ENCODE measurements at regions not wholly inside any gene's neighbourhood (a gene's known extent, or its start where the extent isn't known, plus 50 kb on each side); places are given as distances from the start of the nearest gene placed in this dataset.

DNA sequence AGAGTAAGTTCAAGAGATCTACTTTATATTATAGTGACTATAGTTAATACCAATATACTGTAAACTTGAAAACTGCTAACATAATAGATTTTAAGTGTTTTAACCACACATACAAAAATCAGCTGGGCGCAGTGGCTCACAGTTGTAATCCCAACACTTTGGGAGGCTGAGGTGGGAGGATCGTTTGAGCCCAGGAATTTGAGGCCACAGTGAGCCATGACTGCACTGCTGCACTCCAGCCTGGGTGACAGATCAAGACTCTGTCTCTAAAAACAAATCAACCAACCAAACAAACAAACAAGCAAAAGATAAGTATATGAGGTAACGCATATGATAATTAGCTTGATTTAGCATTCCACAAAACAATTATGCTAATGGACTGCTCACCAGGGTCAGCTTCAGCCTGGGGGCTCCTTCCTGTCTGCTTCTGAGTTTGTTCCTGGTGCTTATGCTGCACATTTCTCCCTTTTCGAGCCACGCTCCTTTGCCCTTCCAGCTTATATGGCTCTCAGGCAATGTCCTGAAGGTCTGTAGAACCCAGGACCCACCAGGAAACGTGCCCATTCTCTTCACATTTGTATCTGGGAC is 357.6 kb downstream of the EN1 start:
- Mint-ChIP-seq H3K9me3 (peaks cover 8 to 9% of the 10 kb centered on the region in 2 donors), H3K4me3 (no peak overlapping the region), H3K27ac (no peak overlapping the region), H3K27me3 (peaks cover 11 to 13% of the 10 kb centered on the region in 2 donors), H3K4me1 (no peaks in the 10 kb centered on the region), H3K36me3 (no peaks in the 10 kb centered on the region)
- no peak for ATAC-seq (replicated peaks)
- no peak for DNase-seq

DNA sequence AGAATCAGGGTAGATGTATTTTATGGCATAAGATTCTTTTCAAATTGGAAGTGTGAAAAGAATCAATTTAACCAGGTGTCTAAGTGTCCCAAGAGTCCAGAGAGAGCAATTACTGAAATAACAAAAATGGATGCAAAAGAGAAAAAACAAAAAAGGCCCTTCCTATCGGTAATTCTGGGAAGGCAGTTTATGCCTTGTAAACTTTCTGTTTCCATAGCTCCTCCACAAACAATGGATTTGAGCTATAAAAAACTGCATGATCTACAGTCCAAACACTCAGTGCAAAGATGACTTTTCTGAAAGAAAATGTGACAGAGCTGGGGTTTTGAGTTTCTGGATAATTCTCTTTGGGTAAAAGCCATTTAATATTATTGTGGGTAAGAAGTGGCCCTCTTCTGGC is 366.1 kb downstream of the EN1 start:
- Mint-ChIP-seq H3K27me3 (peaks cover 3 to 12% of the 10 kb centered on the region in 2 donors), H3K27ac (no peak overlapping the region), H3K4me3 (no peak overlapping the region), H3K4me1 (no peaks in the 10 kb centered on the region), H3K9me3 (peaks cover 0 to under 1% of the 10 kb centered on the region in 2 donors), H3K36me3 (no peaks in the 10 kb centered on the region)
- no peak for ATAC-seq (replicated peaks)
- DNase-seq: no peak

DNA sequence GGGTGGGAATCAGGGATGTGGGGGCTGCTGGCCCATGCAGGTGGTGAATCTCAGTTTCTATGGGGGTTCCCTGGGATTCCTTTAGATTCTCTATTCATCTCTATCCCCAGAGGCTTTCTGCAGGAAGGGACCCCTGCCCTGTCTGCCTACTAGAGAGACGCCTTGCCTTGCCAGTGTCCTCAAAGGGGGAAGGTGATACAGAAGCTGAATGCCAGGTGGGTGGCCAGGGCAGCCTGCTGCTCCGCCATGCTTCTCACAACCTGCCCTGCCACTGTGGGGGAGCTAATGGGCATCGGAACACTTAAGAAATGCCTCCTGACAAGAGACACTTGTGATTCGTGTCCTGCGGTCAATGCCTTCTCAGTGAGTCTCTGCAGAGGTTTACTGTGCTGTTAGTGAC is 368.4 kb downstream of the EN1 start:
- H3K27ac Mint-ChIP-seq: no peak overlapping the region
- no peaks in the 10 kb centered on the region for H3K4me1 Mint-ChIP-seq
- no peak overlapping the region for H3K4me3 Mint-ChIP-seq
- no peaks in the 10 kb centered on the region for H3K36me3 Mint-ChIP-seq
- DNase-seq: no peak
- ATAC-seq (replicated peaks): no peak
- no peaks in the 10 kb centered on the region for H3K9me3 Mint-ChIP-seq
- H3K27me3 Mint-ChIP-seq: peaks cover 3 to 25% of the 10 kb centered on the region in 2 donors

DNA sequence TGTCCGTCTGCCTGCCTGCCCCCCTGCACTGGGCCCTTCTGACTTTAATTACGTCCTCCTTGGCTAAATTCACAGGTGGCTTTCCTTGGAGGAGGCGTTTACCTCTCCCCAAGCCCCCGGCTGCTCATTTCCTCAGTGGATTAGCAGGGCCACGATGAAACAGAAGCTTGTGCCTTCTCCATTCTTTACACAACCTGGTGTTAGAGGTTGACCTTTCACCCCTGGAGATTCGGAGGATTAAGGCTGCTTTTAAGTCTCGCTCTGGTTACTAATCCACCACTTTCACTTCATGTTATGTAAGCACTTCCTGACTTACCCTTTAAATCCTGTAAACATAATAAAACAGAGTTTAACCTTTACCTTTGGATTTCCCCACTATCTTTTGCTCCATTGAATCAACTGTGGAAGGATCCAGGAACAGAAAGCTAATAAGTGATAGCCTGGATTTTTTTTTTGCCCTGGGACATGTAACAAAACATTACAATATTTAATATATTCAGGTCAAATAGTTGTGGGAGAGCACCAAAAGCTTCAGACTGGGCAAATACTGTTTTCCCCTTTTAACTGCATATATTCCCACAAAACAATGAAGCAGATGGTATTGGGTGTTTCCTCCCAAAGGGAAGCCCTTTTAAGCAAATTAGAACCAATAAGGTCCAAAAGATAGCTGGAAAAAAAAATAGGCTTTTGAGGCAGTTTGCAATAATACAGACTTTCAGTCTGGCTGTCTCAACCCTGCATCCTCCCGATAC is 370.2 kb downstream of the EN1 start:
- Mint-ChIP-seq H3K4me1 (no peaks in the 10 kb centered on the region), H3K27me3 (peaks cover 3 to 25% of the 10 kb centered on the region in 2 donors), H3K27ac (no peak overlapping the region), H3K4me3 (no peak overlapping the region), H3K36me3 (no peaks in the 10 kb centered on the region), H3K9me3 (no peaks in the 10 kb centered on the region)
- no peak for DNase-seq
- no peak for ATAC-seq (replicated peaks)

DNA sequence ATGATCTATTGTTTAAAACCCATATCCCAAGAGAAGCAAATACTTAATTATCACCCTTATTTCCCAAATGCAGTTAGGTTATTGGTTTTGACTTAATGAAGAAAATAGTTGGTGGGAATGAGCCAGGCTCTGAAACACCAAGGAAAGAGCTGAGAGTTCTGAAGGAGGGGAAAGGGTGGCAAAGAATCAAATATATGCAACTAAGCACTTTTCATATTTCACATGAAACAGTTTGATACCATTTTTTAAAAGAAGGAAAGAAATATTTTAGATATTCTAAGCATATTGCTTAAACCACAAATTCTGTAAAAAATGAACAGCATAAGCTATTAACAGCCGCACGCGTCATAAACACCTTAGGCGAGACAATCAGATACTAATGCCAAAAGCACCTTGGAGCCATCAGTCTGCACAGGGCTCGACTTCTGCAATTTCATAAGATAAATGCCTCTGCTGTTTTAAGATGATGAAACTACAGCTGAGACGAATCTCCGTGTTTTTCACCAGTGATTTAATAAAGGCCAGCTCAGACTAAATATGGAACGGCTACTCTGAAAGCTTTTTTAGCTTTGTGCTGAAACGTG is 371.7 kb downstream of the EN1 start:
- H3K4me1 Mint-ChIP-seq: no peaks in the 10 kb centered on the region
- no peaks in the 10 kb centered on the region for H3K36me3 Mint-ChIP-seq
- no peak for ATAC-seq (replicated peaks)
- DNase-seq: no peak
- peaks cover 3 to 25% of the 10 kb centered on the region in 2 donors for H3K27me3 Mint-ChIP-seq
- H3K4me3 Mint-ChIP-seq: no peak overlapping the region
- no peak overlapping the region for H3K27ac Mint-ChIP-seq
- no peaks in the 10 kb centered on the region for H3K9me3 Mint-ChIP-seq

DNA sequence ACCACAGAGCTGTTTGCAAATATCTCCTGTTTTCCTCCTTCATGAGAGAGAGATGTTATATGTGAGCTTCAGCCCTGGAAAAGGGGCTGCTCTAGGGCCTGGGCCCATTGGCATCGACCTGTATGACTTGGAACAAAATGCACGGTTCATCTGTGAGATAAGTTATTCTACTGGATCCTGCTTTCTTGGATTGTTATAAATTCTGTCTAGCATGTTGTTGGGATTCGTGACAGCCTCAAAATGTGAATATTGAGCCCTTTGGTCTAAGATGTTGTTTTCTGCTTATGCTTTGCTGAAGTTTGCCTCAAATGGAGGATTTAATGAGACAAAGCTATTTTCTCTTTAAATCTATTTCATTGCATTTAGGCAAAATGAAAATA is 372.9 kb downstream of the EN1 start:
- H3K27me3 Mint-ChIP-seq: peaks cover 3 to 25% of the 10 kb centered on the region in 2 donors
- H3K9me3 Mint-ChIP-seq: no peaks in the 10 kb centered on the region
- no peaks in the 10 kb centered on the region for H3K4me1 Mint-ChIP-seq
- H3K27ac Mint-ChIP-seq: no peak overlapping the region
- H3K4me3 Mint-ChIP-seq: no peak overlapping the region
- no peaks in the 10 kb centered on the region for H3K36me3 Mint-ChIP-seq
- DNase-seq (no peak), ATAC-seq (replicated peaks) (no peak)

DNA sequence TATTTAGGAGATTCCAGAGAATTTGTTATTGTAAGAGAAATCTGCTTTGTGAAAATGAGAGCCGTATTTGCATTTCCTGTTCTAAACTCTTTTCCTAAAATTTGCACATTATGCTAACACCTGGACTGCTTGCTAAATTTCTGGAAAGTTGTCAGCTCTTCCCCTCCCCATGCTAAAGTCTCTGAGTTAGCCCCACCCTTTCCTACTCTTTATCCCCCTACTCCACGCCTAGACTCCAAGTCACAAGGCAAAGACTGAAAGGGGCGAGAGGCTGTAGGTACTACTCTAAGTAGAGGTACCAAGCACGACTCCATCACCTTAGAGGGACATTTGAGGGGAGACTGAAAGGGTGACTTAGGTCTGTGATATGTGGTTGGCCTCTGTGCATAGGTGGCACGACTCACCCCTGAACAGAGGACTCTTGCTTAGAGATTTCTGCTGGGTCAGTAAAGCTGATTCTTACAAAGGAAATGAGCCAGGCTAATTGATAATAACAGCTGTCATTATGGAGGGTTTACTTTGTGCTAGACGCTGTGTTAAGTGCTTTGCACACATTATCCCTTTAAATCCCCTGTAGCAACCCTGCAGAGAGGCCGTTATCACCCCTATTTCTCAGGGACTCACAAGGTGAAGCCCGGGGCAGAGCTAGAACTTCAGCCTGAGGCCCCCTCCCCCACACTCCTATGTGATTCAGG is 373.5 kb downstream of the EN1 start:
- no peak for ATAC-seq (replicated peaks)
- Mint-ChIP-seq H3K36me3 (no peaks in the 10 kb centered on the region), H3K9me3 (no peaks in the 10 kb centered on the region)

DNA sequence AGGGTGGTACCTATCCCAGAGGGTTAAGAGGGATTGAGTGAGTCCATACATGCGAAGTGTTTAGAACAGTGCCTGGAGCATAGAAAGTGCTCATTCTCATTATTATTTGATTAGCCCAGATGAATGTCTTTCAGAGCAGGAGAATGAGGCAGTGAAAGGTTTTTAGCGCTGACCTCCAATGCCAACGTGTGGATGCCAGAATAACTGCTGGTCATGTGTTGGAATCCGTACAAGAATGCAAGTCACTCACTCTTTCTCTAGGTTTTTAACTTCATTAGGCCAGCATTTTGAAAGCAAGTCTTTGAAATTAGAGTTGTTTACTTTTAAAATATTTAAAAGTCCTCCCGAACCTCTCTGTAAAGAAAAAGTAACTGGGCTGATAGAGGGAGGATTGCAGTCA is 374.2 kb downstream of the EN1 start:
- Mint-ChIP-seq H3K27me3 (peaks cover 9 to 22% of the 10 kb centered on the region in 2 donors), H3K9me3 (no peaks in the 10 kb centered on the region), H3K4me1 (no peaks in the 10 kb centered on the region), H3K4me3 (no peak overlapping the region), H3K36me3 (no peaks in the 10 kb centered on the region), H3K27ac (no peak overlapping the region)
- ATAC-seq (replicated peaks): no peak
- no peak for DNase-seq

More for the DNA sequence above, 373.5 kb downstream of the EN1 start:
- H3K27ac Mint-ChIP-seq: no peak overlapping the region
- DNase-seq: no peak
- H3K4me1 Mint-ChIP-seq: no peaks in the 10 kb centered on the region
- peaks cover 4 to 23% of the 10 kb centered on the region in 2 donors for H3K27me3 Mint-ChIP-seq
- no peak overlapping the region for H3K4me3 Mint-ChIP-seq

DNA sequence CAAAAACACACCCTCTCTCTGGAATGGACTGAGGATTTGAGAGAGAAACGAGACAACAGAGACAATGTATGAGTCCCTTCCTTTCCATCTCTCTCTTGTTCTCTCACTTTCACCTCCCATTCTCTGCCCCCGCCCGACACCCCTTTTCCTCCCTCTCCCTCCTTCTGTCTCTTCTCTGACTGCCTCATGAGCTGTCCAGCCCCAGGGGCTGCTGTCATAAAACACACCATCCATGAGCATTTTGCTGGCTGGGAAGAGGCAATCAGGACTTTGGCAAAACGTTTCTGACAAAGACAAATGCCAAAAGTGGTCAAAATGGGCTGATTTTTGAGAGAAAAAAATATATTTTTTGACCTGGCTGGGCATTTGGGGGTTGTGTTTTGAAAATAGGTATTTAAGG is 377.2 kb downstream of the EN1 start:
- Mint-ChIP-seq H3K4me1 (no peaks in the 10 kb centered on the region), H3K36me3 (no peaks in the 10 kb centered on the region), H3K27ac (no peak overlapping the region), H3K27me3 (peaks cover 9 to 13% of the 10 kb centered on the region in 2 donors), H3K4me3 (no peak overlapping the region), H3K9me3 (no peaks in the 10 kb centered on the region)
- no peak for DNase-seq
- no peak for ATAC-seq (replicated peaks)

DNA sequence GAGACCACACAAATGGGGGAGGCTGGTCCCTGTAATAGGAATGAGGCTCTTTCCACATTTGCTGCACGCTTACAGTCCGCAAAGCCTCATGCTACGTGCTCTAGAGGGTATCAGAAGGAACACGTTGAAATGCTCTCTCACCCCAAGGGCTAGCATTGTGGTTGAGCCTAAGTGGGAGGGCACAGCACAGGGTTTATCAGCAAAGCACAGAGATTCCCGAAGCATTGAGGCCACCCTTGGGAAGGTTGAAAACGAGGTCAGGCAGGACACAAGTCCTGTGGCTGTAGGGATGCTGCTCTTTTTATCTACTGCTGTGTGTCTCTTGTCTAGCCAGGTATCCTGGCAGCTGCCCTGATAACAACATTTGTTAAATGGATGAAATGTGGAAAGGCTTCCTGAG is 378.3 kb downstream of the EN1 start:
- H3K4me3 Mint-ChIP-seq: no peak overlapping the region
- DNase-seq: no peak
- no peaks in the 10 kb centered on the region for H3K36me3 Mint-ChIP-seq
- no peaks in the 10 kb centered on the region for H3K4me1 Mint-ChIP-seq
- no peak overlapping the region for H3K27ac Mint-ChIP-seq
- no peak for ATAC-seq (replicated peaks)
- no peaks in the 10 kb centered on the region for H3K9me3 Mint-ChIP-seq
- H3K27me3 Mint-ChIP-seq: peaks cover 4 to 9% of the 10 kb centered on the region in 2 donors

DNA sequence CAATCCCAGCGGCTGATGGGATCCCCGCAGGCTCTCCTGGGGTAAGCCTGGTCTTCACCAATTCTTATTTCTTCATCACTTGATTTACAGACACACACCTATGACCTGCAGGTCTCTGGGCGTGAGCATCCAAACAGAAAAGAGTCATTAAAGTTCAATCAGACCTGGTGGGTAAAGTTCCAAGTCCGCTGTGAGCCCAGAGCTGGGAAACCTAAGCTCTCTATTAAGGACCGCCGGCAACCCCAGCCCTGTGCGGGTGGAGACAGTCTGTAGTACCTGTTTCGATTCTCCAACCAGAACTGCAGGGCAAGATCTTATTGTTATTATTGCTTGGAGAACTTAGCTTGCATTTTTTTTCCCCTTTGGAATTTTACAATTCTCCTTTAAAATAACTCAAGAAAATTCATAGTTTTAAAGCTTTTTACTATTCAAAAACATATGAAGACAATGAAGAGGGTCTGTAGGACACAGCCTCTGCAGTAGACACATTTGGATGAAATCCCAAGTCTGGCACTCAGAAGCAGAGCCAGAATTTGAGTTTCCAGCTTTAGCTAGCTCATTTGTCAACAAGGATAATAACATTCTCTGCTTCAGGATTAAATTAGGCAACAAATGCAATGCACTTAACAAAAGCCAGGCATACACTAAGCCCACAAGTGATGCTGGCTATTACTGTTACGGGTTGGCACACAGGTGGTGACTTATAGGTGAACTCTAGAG is 376.4 kb downstream of the INSIG2 start:
- Mint-ChIP-seq H3K4me1 (no peaks in the 10 kb centered on the region), H3K36me3 (no peaks in the 10 kb centered on the region), H3K9me3 (no peaks in the 10 kb centered on the region), H3K4me3 (no peak overlapping the region), H3K27ac (no peak overlapping the region), H3K27me3 (peaks cover 4 to 9% of the 10 kb centered on the region in 2 donors)
- DNase-seq (no peak), ATAC-seq (replicated peaks) (no peak)

DNA sequence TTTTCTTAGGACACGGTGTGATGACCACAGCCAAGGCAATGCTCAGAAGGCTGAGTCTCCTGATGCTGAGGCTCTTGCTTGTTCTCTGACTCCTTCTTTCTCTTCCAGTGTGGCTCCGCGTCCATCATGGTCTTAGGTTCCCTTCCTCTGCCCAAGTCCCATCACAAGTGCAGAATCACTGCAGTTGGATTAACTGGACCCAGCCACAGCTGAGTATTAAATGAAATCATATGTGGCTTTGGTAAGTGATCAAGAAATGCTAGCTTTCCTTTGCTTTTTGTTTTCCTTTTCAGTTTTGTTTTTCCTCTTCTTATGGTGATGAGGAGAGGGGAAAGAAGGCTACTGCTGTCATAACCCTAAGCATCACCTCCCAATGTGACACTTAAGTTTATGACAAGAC is 375.8 kb downstream of the INSIG2 start:
- H3K27me3 Mint-ChIP-seq: peaks cover under 1 to 6% of the 10 kb centered on the region in 2 donors
- ATAC-seq (replicated peaks): no peak
- H3K36me3 Mint-ChIP-seq: no peaks in the 10 kb centered on the region
- no peak for DNase-seq
- no peak overlapping the region for H3K4me3 Mint-ChIP-seq
- H3K9me3 Mint-ChIP-seq: no peaks in the 10 kb centered on the region
- H3K4me1 Mint-ChIP-seq: no peaks in the 10 kb centered on the region
- H3K27ac Mint-ChIP-seq: no peak overlapping the region

DNA sequence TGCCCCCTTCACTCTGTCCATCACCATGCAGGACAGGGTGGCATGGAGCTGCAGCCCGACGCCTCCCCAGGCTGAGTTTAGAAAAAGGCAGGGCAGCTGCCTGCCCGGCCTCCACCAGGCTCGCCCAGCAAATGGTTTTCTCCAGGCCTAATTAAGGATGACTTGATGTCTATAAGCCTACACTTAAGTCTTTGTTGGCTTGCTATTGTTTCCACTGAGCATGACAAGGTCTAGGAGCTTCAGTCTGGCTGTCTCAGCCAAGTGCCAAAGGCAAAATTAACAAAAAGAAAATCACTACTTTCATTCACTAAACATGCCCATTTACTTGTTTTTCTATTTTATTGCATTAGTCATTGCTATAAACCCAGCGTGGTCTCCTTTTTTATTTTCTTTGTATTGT is 372.2 kb downstream of the INSIG2 start:
- H3K27me3 Mint-ChIP-seq: peaks cover 5 to 23% of the 10 kb centered on the region in 2 donors
- ATAC-seq (replicated peaks): no peak

DNA sequence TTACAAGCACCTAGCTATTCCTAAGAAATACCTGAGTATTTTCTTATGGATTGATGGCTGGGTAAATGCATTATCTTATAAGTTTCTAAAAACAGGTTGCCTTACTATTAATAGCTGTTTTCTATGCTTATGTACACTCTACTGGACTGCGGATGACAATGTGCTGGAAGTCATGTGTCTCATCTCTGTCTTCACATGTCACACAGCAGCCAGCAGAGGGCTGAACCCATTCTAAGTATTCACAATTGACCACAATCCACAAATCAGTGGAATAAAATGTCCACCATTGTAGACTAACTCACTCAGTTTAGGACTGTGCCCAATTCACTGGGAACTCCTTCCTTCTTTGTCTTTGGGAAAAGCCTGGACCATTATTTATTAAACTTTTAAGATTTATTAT is 371.2 kb downstream of the INSIG2 start:
- no peak overlapping the region for H3K27ac Mint-ChIP-seq
- no peaks in the 10 kb centered on the region for H3K4me1 Mint-ChIP-seq
- H3K27me3 Mint-ChIP-seq: peaks cover 5 to 23% of the 10 kb centered on the region in 2 donors
- DNase-seq: no peak
- no peak for ATAC-seq (replicated peaks)
- no peak overlapping the region for H3K4me3 Mint-ChIP-seq
- H3K9me3 Mint-ChIP-seq: no peaks in the 10 kb centered on the region
- no peaks in the 10 kb centered on the region for H3K36me3 Mint-ChIP-seq

More for the DNA sequence above, 372.2 kb downstream of the INSIG2 start:
- no peak overlapping the region for H3K27ac Mint-ChIP-seq
- no peak overlapping the region for H3K4me3 Mint-ChIP-seq
- DNase-seq: no peak
- H3K9me3 Mint-ChIP-seq: no peaks in the 10 kb centered on the region
- H3K4me1 Mint-ChIP-seq: no peaks in the 10 kb centered on the region
- H3K36me3 Mint-ChIP-seq: no peaks in the 10 kb centered on the region
